ENCODE measurements at regions not wholly inside any gene's neighbourhood (a gene's known extent, or its start where the extent isn't known, plus 50 kb on each side); places are given as distances from the start of the nearest gene placed in this dataset.

GRCh38 chr2:12861344-12861930 is 144.7 kb downstream of the TRIB2 start:
- no peak for ATAC-seq (replicated peaks; ENCODE audit: extremely low read depth, poor library complexity, severe bottlenecking)
- Mint-ChIP-seq H3K27ac (ENCODE audit: low read depth) (peak overlapping the region; percentile 59), H3K9me3 (peaks cover 21% of the 10 kb centered on the region), H3K4me1 (peaks cover 10% of the 10 kb centered on the region), H3K4me3 (peak overlapping the region; percentile 33), H3K27me3 (no peaks in the 10 kb centered on the region), H3K36me3 (ENCODE audit: insufficient read depth) (no peaks in the 10 kb centered on the region)
- no peak for DNase-seq (ENCODE audit: low spot score in 2 of 2)

- no peak for DNase-seq (ENCODE audit: low spot score in 2 of 2)
- Mint-ChIP-seq H3K9me3 (peaks cover 21% of the 10 kb centered on the region), H3K27me3 (no peaks in the 10 kb centered on the region), H3K36me3 (ENCODE audit: insufficient read depth) (no peaks in the 10 kb centered on the region), H3K4me3 (no peak overlapping the region), H3K4me1 (peaks cover 10% of the 10 kb centered on the region), H3K27ac (ENCODE audit: low read depth) (peak overlapping the region; percentile 47)
- ATAC-seq (replicated peaks; ENCODE audit: extremely low read depth, poor library complexity, severe bottlenecking), result no peak
Measured at GRCh38 chr2:12862541-12862940, 145.8 kb downstream of the TRIB2 start.

- peaks cover 10% of the 10 kb centered on the region for H3K4me1 Mint-ChIP-seq
- no peak overlapping the region for H3K4me3 Mint-ChIP-seq
- H3K27me3 Mint-ChIP-seq, result no peaks in the 10 kb centered on the region
- H3K27ac Mint-ChIP-seq (ENCODE audit: low read depth), result no peak overlapping the region
- no peak for DNase-seq (ENCODE audit: low spot score in 2 of 2)
- H3K36me3 Mint-ChIP-seq (ENCODE audit: insufficient read depth), result no peaks in the 10 kb centered on the region
- H3K9me3 Mint-ChIP-seq, result peaks cover 21% of the 10 kb centered on the region
- ATAC-seq (replicated peaks; ENCODE audit: extremely low read depth, poor library complexity, severe bottlenecking), result no peak
Measured at GRCh38 chr2:12863937-12864336, 147.2 kb downstream of the TRIB2 start.

- no peak overlapping the region for H3K4me3 Mint-ChIP-seq
- no peak for DNase-seq (ENCODE audit: low spot score in 2 of 2)
- H3K27me3 Mint-ChIP-seq, result peaks cover 11% of the 10 kb centered on the region
- no peaks in the 10 kb centered on the region for H3K36me3 Mint-ChIP-seq (ENCODE audit: insufficient read depth)
- peaks cover 21% of the 10 kb centered on the region for H3K9me3 Mint-ChIP-seq
- no peak overlapping the region for H3K27ac Mint-ChIP-seq (ENCODE audit: low read depth)
- ATAC-seq (replicated peaks; ENCODE audit: extremely low read depth, poor library complexity, severe bottlenecking), result no peak
- no peaks in the 10 kb centered on the region for H3K4me1 Mint-ChIP-seq
Measured at GRCh38 chr2:12867631-12868287, 151.0 kb downstream of the TRIB2 start.

- Mint-ChIP-seq H3K4me1 (no peaks in the 10 kb centered on the region), H3K36me3 (ENCODE audit: insufficient read depth) (no peaks in the 10 kb centered on the region), H3K9me3 (peaks cover 1% of the 10 kb centered on the region), H3K4me3 (no peak overlapping the region), H3K27ac (ENCODE audit: low read depth) (no peak overlapping the region), H3K27me3 (peaks cover 20% of the 10 kb centered on the region)
- ATAC-seq (replicated peaks; ENCODE audit: extremely low read depth, poor library complexity, severe bottlenecking) (no peak), DNase-seq (ENCODE audit: low spot score in 2 of 2) (no peak)
Measured at GRCh38 chr2:12870692-12871091, 154.0 kb downstream of the TRIB2 start.

GRCh38 chr2:12871694-12872315 is 155.1 kb downstream of the TRIB2 start:
- no peak overlapping the region for H3K27ac Mint-ChIP-seq (ENCODE audit: low read depth)
- no peaks in the 10 kb centered on the region for H3K4me1 Mint-ChIP-seq
- no peak overlapping the region for H3K4me3 Mint-ChIP-seq
- no peak for DNase-seq (ENCODE audit: low spot score in 2 of 2)
- H3K27me3 Mint-ChIP-seq, result peaks cover 20% of the 10 kb centered on the region
- no peaks in the 10 kb centered on the region for H3K36me3 Mint-ChIP-seq (ENCODE audit: insufficient read depth)
- H3K9me3 Mint-ChIP-seq, result no peaks in the 10 kb centered on the region
- no peak for ATAC-seq (replicated peaks; ENCODE audit: extremely low read depth, poor library complexity, severe bottlenecking)

- H3K27me3 Mint-ChIP-seq, result peaks cover 10% of the 10 kb centered on the region
Measured at GRCh38 chr2:12877761-12878160, 161.0 kb downstream of the TRIB2 start.

GRCh38 chr2:12879649-12880048 is 162.9 kb downstream of the TRIB2 start:
- no peaks in the 10 kb centered on the region for H3K36me3 Mint-ChIP-seq (ENCODE audit: insufficient read depth)
- no peak overlapping the region for H3K27ac Mint-ChIP-seq (ENCODE audit: low read depth)
- H3K27me3 Mint-ChIP-seq, result no peaks in the 10 kb centered on the region
- H3K4me3 Mint-ChIP-seq, result no peak overlapping the region
- H3K9me3 Mint-ChIP-seq, result no peaks in the 10 kb centered on the region
- no peak for DNase-seq (ENCODE audit: low spot score in 2 of 2)
- H3K4me1 Mint-ChIP-seq, result no peaks in the 10 kb centered on the region
- no peak for ATAC-seq (replicated peaks; ENCODE audit: extremely low read depth, poor library complexity, severe bottlenecking)

More at GRCh38 chr2:12877761-12878160, 161.0 kb downstream of the TRIB2 start:
- DNase-seq (ENCODE audit: low spot score in 2 of 2), result no peak
- Mint-ChIP-seq H3K9me3 (no peaks in the 10 kb centered on the region), H3K36me3 (ENCODE audit: insufficient read depth) (no peaks in the 10 kb centered on the region), H3K4me1 (no peaks in the 10 kb centered on the region), H3K4me3 (no peak overlapping the region), H3K27ac (ENCODE audit: low read depth) (no peak overlapping the region)
- no peak for ATAC-seq (replicated peaks; ENCODE audit: extremely low read depth, poor library complexity, severe bottlenecking)

GRCh38 chr2:12881952-12882351 is 165.2 kb downstream of the TRIB2 start:
- no peak overlapping the region for H3K4me3 Mint-ChIP-seq
- DNase-seq (ENCODE audit: low spot score in 2 of 2), result no peak
- no peaks in the 10 kb centered on the region for H3K9me3 Mint-ChIP-seq

GRCh38 chr2:12882393-12882792 is 165.7 kb downstream of the TRIB2 start:
- H3K36me3 Mint-ChIP-seq (ENCODE audit: insufficient read depth), result no peaks in the 10 kb centered on the region
- H3K27me3 Mint-ChIP-seq, result no peaks in the 10 kb centered on the region
- no peaks in the 10 kb centered on the region for H3K4me1 Mint-ChIP-seq
- ATAC-seq (replicated peaks; ENCODE audit: extremely low read depth, poor library complexity, severe bottlenecking) (no peak), DNase-seq (ENCODE audit: low spot score in 2 of 2) (no peak)
- no peaks in the 10 kb centered on the region for H3K9me3 Mint-ChIP-seq
- no peak overlapping the region for H3K4me3 Mint-ChIP-seq
- no peak overlapping the region for H3K27ac Mint-ChIP-seq (ENCODE audit: low read depth)

More at GRCh38 chr2:12881952-12882351, 165.2 kb downstream of the TRIB2 start:
- Mint-ChIP-seq H3K27me3 (no peaks in the 10 kb centered on the region), H3K36me3 (ENCODE audit: insufficient read depth) (no peaks in the 10 kb centered on the region), H3K27ac (ENCODE audit: low read depth) (no peak overlapping the region), H3K4me1 (no peaks in the 10 kb centered on the region)
- ATAC-seq (replicated peaks; ENCODE audit: extremely low read depth, poor library complexity, severe bottlenecking), result no peak

- H3K27me3 Mint-ChIP-seq, result no peaks in the 10 kb centered on the region
- DNase-seq (ENCODE audit: low spot score in 2 of 2) (no peak), ATAC-seq (replicated peaks; ENCODE audit: extremely low read depth, poor library complexity, severe bottlenecking) (no peak)
- no peaks in the 10 kb centered on the region for H3K9me3 Mint-ChIP-seq
- H3K27ac Mint-ChIP-seq (ENCODE audit: low read depth), result no peak overlapping the region
- no peaks in the 10 kb centered on the region for H3K36me3 Mint-ChIP-seq (ENCODE audit: insufficient read depth)
- H3K4me1 Mint-ChIP-seq, result no peaks in the 10 kb centered on the region
- no peak overlapping the region for H3K4me3 Mint-ChIP-seq
Measured at GRCh38 chr2:12883906-12884305, 167.2 kb downstream of the TRIB2 start.

GRCh38 chr2:12884713-12885282 is 168.1 kb downstream of the TRIB2 start:
- no peak for DNase-seq (ENCODE audit: low spot score in 2 of 2)
- Mint-ChIP-seq H3K9me3 (no peaks in the 10 kb centered on the region), H3K27me3 (no peaks in the 10 kb centered on the region), H3K27ac (ENCODE audit: low read depth) (no peak overlapping the region), H3K4me3 (no peak overlapping the region), H3K4me1 (no peaks in the 10 kb centered on the region), H3K36me3 (ENCODE audit: insufficient read depth) (no peaks in the 10 kb centered on the region)
- no peak for ATAC-seq (replicated peaks; ENCODE audit: extremely low read depth, poor library complexity, severe bottlenecking)

GRCh38 chr2:12890066-12890465 is 173.3 kb downstream of the TRIB2 start:
- Mint-ChIP-seq H3K4me3 (no peak overlapping the region), H3K36me3 (ENCODE audit: insufficient read depth) (no peaks in the 10 kb centered on the region), H3K9me3 (peaks cover 14% of the 10 kb centered on the region), H3K27ac (ENCODE audit: low read depth) (no peak overlapping the region), H3K27me3 (no peaks in the 10 kb centered on the region), H3K4me1 (no peaks in the 10 kb centered on the region)
- ATAC-seq (replicated peaks; ENCODE audit: extremely low read depth, poor library complexity, severe bottlenecking) (no peak), DNase-seq (ENCODE audit: low spot score in 2 of 2) (no peak)

All from central memory CD8-positive, alpha-beta T cell (primary cell).